ENCODE measurements at regions not wholly inside any gene's neighbourhood (a gene's known extent, or its start where the extent isn't known, plus 50 kb on each side); places are given as distances from the start of the nearest gene placed in this dataset.

GRCh38 chr16:51924744-51925143 is 622.2 kb downstream of the TOX3 start:
- no peak overlapping the region for H3K4me3 ChIP-seq (ENCODE audit: low read length)
- Mint-ChIP-seq H3K4me1 (ENCODE audit: low read depth) (no peaks in the 10 kb centered on the region), H3K9me3 (peaks cover 2% of the 10 kb centered on the region), H3K27ac (no peak overlapping the region), H3K4me3 (no peak overlapping the region), H3K27me3 (no peaks in the 10 kb centered on the region), H3K36me3 (ENCODE audit: low read depth) (no peaks in the 10 kb centered on the region)
- no peak for TF ChIP-seq CTCF (IDR thresholded peaks at IDR 0.05)
- ATAC-seq (ENCODE audit: poor library complexity), result no peak
- H3K27ac ChIP-seq (ENCODE audit: low read depth in 1 of 2, low read length in 2 of 2), result no peak overlapping the region
- H3K27me3 ChIP-seq (ENCODE audit: control insufficient read depth in 1 of 2, insufficient read depth in 2 of 2, low read length in 2 of 2), result no peaks in the 10 kb centered on the region
- intact Hi-C loops (cut with DNase I, micrococcal nuclease), result no loop called here
- H3K9me3 ChIP-seq (ENCODE audit: control insufficient read depth in 1 of 2, insufficient read depth in 1 of 2, low read length in 2 of 2), result peaks cover 0 to 6% of the 10 kb centered on the region in 2 experiments
- DNase-seq, result no peak
- CTCF ChIA-PET, result no interaction called here
- H3K36me3 ChIP-seq (ENCODE audit: insufficient read depth, low read length), result no peaks in the 10 kb centered on the region
- POLR2A ChIA-PET, result no interaction called here
- no peaks in the 10 kb centered on the region for H3K4me1 ChIP-seq (ENCODE audit: insufficient read depth, low read length)

GRCh38 chr16:51922476-51922875 is 624.5 kb downstream of the TOX3 start:
- CTCF ChIA-PET, result no interaction called here
- H3K4me3 Mint-ChIP-seq, result no peak overlapping the region
- no peak for ATAC-seq (ENCODE audit: poor library complexity)

GRCh38 chr16:51919736-51920135 is 627.2 kb downstream of the TOX3 start:
- Histone ChIP-seq H3K36me3 (ENCODE audit: insufficient read depth, low read length) (no peaks in the 10 kb centered on the region), H3K9me3 (ENCODE audit: control insufficient read depth in 1 of 2, insufficient read depth in 1 of 2, low read length in 2 of 2) (no peaks in the 10 kb centered on the region), H3K27ac (ENCODE audit: low read depth in 1 of 2, low read length in 2 of 2) (no peak overlapping the region), H3K4me3 (ENCODE audit: low read length) (no peak overlapping the region), H3K27me3 (ENCODE audit: control insufficient read depth in 1 of 2, insufficient read depth in 2 of 2, low read length in 2 of 2) (no peaks in the 10 kb centered on the region), H3K4me1 (ENCODE audit: insufficient read depth, low read length) (no peaks in the 10 kb centered on the region)
- TF ChIP-seq CTCF (IDR thresholded peaks at IDR 0.05), result no peak
- Mint-ChIP-seq H3K27me3 (no peaks in the 10 kb centered on the region), H3K9me3 (peaks cover 2% of the 10 kb centered on the region), H3K4me1 (ENCODE audit: low read depth) (no peaks in the 10 kb centered on the region), H3K4me3 (no peak overlapping the region), H3K36me3 (ENCODE audit: low read depth) (no peaks in the 10 kb centered on the region), H3K27ac (no peak overlapping the region)
- ChIA-PET POLR2A (no interaction called here), CTCF (no interaction called here)
- no peak for ATAC-seq (ENCODE audit: poor library complexity)
- intact Hi-C loops (cut with DNase I, micrococcal nuclease), result no loop called here
- no peak for DNase-seq

More at GRCh38 chr16:51922476-51922875, 624.5 kb downstream of the TOX3 start:
- H3K36me3 Mint-ChIP-seq (ENCODE audit: low read depth), result no peaks in the 10 kb centered on the region
- no peak overlapping the region for H3K27ac ChIP-seq (ENCODE audit: low read depth in 1 of 2, low read length in 2 of 2)
- H3K9me3 ChIP-seq (ENCODE audit: control insufficient read depth in 1 of 2, insufficient read depth in 1 of 2, low read length in 2 of 2), result peaks cover 0 to 6% of the 10 kb centered on the region in 2 experiments
- no peaks in the 10 kb centered on the region for H3K4me1 ChIP-seq (ENCODE audit: insufficient read depth, low read length)
- no peak overlapping the region for H3K4me3 ChIP-seq (ENCODE audit: low read length)
- H3K27me3 Mint-ChIP-seq, result no peaks in the 10 kb centered on the region
- H3K27me3 ChIP-seq (ENCODE audit: control insufficient read depth in 1 of 2, insufficient read depth in 2 of 2, low read length in 2 of 2), result no peaks in the 10 kb centered on the region
- intact Hi-C loops (cut with DNase I, micrococcal nuclease), result no loop called here
- TF ChIP-seq CTCF (IDR thresholded peaks at IDR 0.05), result no peak
- POLR2A ChIA-PET, result no interaction called here
- H3K27ac Mint-ChIP-seq, result no peak overlapping the region
- no peaks in the 10 kb centered on the region for H3K36me3 ChIP-seq (ENCODE audit: insufficient read depth, low read length)
- H3K9me3 Mint-ChIP-seq, result peaks cover 2% of the 10 kb centered on the region
- H3K4me1 Mint-ChIP-seq (ENCODE audit: low read depth), result no peaks in the 10 kb centered on the region
- no peak for DNase-seq
